IMR-90 (cell line): ENCODE measurements at regions not wholly inside any gene's neighbourhood (a gene's known extent, or its start where the extent isn't known, plus 50 kb on each side); places are given as distances from the start of the nearest gene placed in this dataset.
A peak's percentile ranks its signal among the peaks of the same experiment; 100 is the strongest.

Source experiments
- ATAC-seq: fragments of 200-7000 bp; cut with Tn5 transposase; 2 replicates; pipeline ENCODE4 v1.9.1; 2020; ENCODE audit warnings: low read depth, mild to moderate bottlenecking, moderate library complexity
- BruUV-seq: library from RNA; stranded (reverse); fragments of 400-500 nt; replicated peaks from 2 replicates; lab custom pipeline; 2021; lab: Mats Ljungman, UMichigan
- CTCF ChIA-PET: fragments of 300-600 bp; formaldehyde crosslinking; extraction: SDS; loops from one replicate; lab custom pipeline; 2021; ENCODE audit warnings: antibody characterized with exemption; lab: Yijun Ruan, JAX
- POLR2A ChIA-PET: fragments of 300-600 bp; sonication (Branson Sonifier 250); formaldehyde crosslinking; loops from one replicate; lab custom pipeline; 2022; ENCODE audit warnings: antibody characterized with exemption; ENCODE audit not compliant: unreplicated experiment; lab: Charles Lee
- DNase-seq: peaks from one replicate; pipeline ENCODE4 v3.0.0; 2013
- H2AFZ ChIP-seq: replicated peaks from 2 replicates; pipeline ENCODE3; 2013; ENCODE audit warnings: low read length, mild to moderate bottlenecking; ENCODE audit not compliant: poor library complexity
- H2AK5ac ChIP-seq: 2 replicates; pipeline ENCODE4 v1.6.1; 2013; ENCODE audit warnings: low read depth, low read length, inconsistent platforms
- H2AK9ac ChIP-seq: replicated peaks from 2 replicates; pipeline ENCODE3; 2013; ENCODE audit warnings: mild to moderate bottlenecking, low read depth, low read length, moderate library complexity; ENCODE audit not compliant: poor library complexity
- H2BK120ac ChIP-seq: 2 replicates; pipeline ENCODE4 v1.6.1; 2013; ENCODE audit warnings: low read depth, low read length, inconsistent platforms
- H2BK15ac ChIP-seq: 3 replicates; pipeline ENCODE4 v1.6.1; 2013; ENCODE audit warnings: low read depth, low read length, inconsistent platforms
- H2BK20ac ChIP-seq: 2 replicates; pipeline ENCODE4 v1.6.1; 2013; ENCODE audit warnings: low read depth, mild to moderate bottlenecking, inconsistent platforms, low read length, moderate library complexity
- H2BK5ac ChIP-seq: 2 replicates; pipeline ENCODE4 v1.6.1; 2013; ENCODE audit warnings: mild to moderate bottlenecking, low read depth, low read length, inconsistent platforms; ENCODE audit not compliant: poor library complexity, severe bottlenecking
- H3K14ac ChIP-seq: replicated peaks from 2 replicates; pipeline ENCODE4 v1.6.1; 2013; ENCODE audit warnings: low read depth, low read length, inconsistent platforms
- H3K18ac ChIP-seq: 2 replicates; pipeline ENCODE4 v1.6.1; 2013; ENCODE audit warnings: low read depth, low read length, control low read depth
- H3K23ac ChIP-seq: 2 replicates; pipeline ENCODE4 v1.6.1; 2013; ENCODE audit warnings: low read depth, low read length, inconsistent platforms
- H3K27ac ChIP-seq: 2 replicates; pipeline ENCODE4 v1.5.1; 2013; ENCODE audit warnings: mild to moderate bottlenecking, control low read depth, low read length; ENCODE audit not compliant: insufficient read depth
- H3K27me3 ChIP-seq: 2 replicates; pipeline ENCODE4 v1.6.1; 2013; ENCODE audit warnings: low read length; ENCODE audit not compliant: control insufficient read depth, insufficient read depth
- H3K36me3 ChIP-seq: 2 replicates; pipeline ENCODE4 v1.6.1; 2013; ENCODE audit warnings: low read length, mixed read lengths; ENCODE audit not compliant: control insufficient read depth, insufficient read depth
- H3K4ac ChIP-seq: 2 replicates; pipeline ENCODE4 v1.6.1; 2013; ENCODE audit warnings: low read depth, low read length, inconsistent platforms
- H3K4me1 ChIP-seq: 2 replicates; pipeline ENCODE4 v1.6.1; 2013; ENCODE audit warnings: low read length, mixed read lengths; ENCODE audit not compliant: control insufficient read depth, insufficient read depth
- H3K4me2 ChIP-seq: 2 replicates; pipeline ENCODE4 v1.6.1; 2013; ENCODE audit warnings: low read depth, mild to moderate bottlenecking, control low read depth, low read length, moderate library complexity
- H3K4me3 ChIP-seq: 2 replicates; pipeline ENCODE4 v1.5.1; 2013; ENCODE audit warnings: low read depth, mild to moderate bottlenecking, control low read depth, low read length, moderate library complexity; ENCODE audit not compliant: insufficient read depth
- H3K56ac ChIP-seq: 2 replicates; pipeline ENCODE4 v1.6.1; 2013; ENCODE audit warnings: low read length, inconsistent platforms; ENCODE audit not compliant: insufficient read depth; ENCODE audit errors: extremely low read depth
- H3K79me1 ChIP-seq, 2 experiments: 2 replicates each; pipeline ENCODE4 v1.6.1; 2013; ENCODE audit warnings: low read length in 2 of 2, inconsistent platforms in 1 of 2, low read depth in 1 of 2
- H3K9ac ChIP-seq: 2 replicates; pipeline ENCODE4 v1.6.1; 2013; ENCODE audit warnings: low read depth, low read length, control low read depth
- H3K9me1 ChIP-seq: 2 replicates; pipeline ENCODE4 v1.6.1; 2013; ENCODE audit warnings: low read length, inconsistent platforms; ENCODE audit not compliant: insufficient read depth
- H3K9me3 ChIP-seq: 2 replicates; pipeline ENCODE4 v1.6.1; 2013; ENCODE audit warnings: low read length; ENCODE audit not compliant: control insufficient read depth, insufficient read depth
- H4K20me1 ChIP-seq: 2 replicates; pipeline ENCODE4 v1.6.1; 2013; ENCODE audit warnings: low read length, inconsistent platforms; ENCODE audit not compliant: insufficient read depth
- H4K5ac ChIP-seq: 2 replicates; pipeline ENCODE4 v1.6.1; 2013; ENCODE audit warnings: mild to moderate bottlenecking, low read depth, low read length, control low read depth
- H4K8ac ChIP-seq, 2 experiments: 2 replicates each; pipeline ENCODE4 v1.6.1; 2013; ENCODE audit warnings: low read depth in 2 of 2, low read length in 2 of 2, control low read depth in 1 of 2, inconsistent platforms in 1 of 2
- H4K91ac ChIP-seq: 2 replicates; pipeline ENCODE4 v1.6.1; 2013; ENCODE audit warnings: low read depth, low read length, inconsistent platforms; ENCODE audit not compliant: insufficient read depth
- BHLHE40 ChIP-seq: fragments of 150-350 bp; IDR thresholded peaks from 2 replicates; pipeline ENCODE4 v1.6.1; 2016; ENCODE audit warnings: mild to moderate bottlenecking, low read depth, low read length
- CEBPB ChIP-seq: IDR thresholded peaks from 2 replicates; pipeline ENCODE4 v1.6.1; 2012; ENCODE audit warnings: low read depth, low read length, improper control_type of control experiment
- CHD1 ChIP-seq: IDR thresholded peaks from 2 replicates; pipeline ENCODE4 v1.6.1; 2012; ENCODE audit warnings: low read depth, low read length, improper control_type of control experiment
- FOS ChIP-seq: fragments of 150-350 bp; IDR thresholded peaks from 2 replicates; pipeline ENCODE4 v1.6.1; 2016; ENCODE audit warnings: low read depth, low read length
- MAFK ChIP-seq: IDR thresholded peaks from 2 replicates; pipeline ENCODE4 v1.6.1; 2012; ENCODE audit warnings: low read depth, low read length, improper control_type of control experiment
- MAZ ChIP-seq: IDR thresholded peaks from 2 replicates; pipeline ENCODE4 v1.6.1; 2012; ENCODE audit warnings: low read depth, mild to moderate bottlenecking, low read length, improper control_type of control experiment, moderate library complexity, borderline replicate concordance
- MXI1 ChIP-seq: IDR thresholded peaks from 2 replicates; pipeline ENCODE4 v1.6.1; 2012; ENCODE audit warnings: low read depth, mild to moderate bottlenecking, low read length, moderate library complexity, borderline replicate concordance
- NFE2L2 ChIP-seq: fragments of 150-350 bp; IDR thresholded peaks from 2 replicates; pipeline ENCODE4 v1.6.1; 2016; ENCODE audit warnings: low read depth, mild to moderate bottlenecking, low read length
- POLR2A ChIP-seq: IDR thresholded peaks from 2 replicates; pipeline ENCODE4 v1.6.1; 2012; ENCODE audit warnings: mild to moderate bottlenecking, low read depth, low read length
- RAD21 ChIP-seq: IDR thresholded peaks from 2 replicates; pipeline ENCODE4 v1.6.1; 2012; ENCODE audit warnings: low read length, improper control_type of control experiment
- RCOR1 ChIP-seq: IDR thresholded peaks from 2 replicates; pipeline ENCODE4 v1.6.1; 2012; ENCODE audit warnings: mild to moderate bottlenecking, low read length, improper control_type of control experiment; ENCODE audit not compliant: insufficient replicate concordance
- RFX5 ChIP-seq: IDR thresholded peaks from 2 replicates; pipeline ENCODE4 v1.8.0; 2012; ENCODE audit warnings: low read depth, mild to moderate bottlenecking, low read length, moderate library complexity
- SMC3 ChIP-seq: fragments of 150-350 bp; IDR thresholded peaks from 2 replicates; pipeline ENCODE4 v1.6.1; 2016; ENCODE audit warnings: low read depth, mild to moderate bottlenecking, antibody characterized with exemption, low read length, moderate library complexity
- WGBS, 2 experiments: methylation state at CpG; one replicate each; pipeline versions ENCODE4 v1.1.5 to v1.1.7; 2013; ENCODE audit warnings: missing lambda C conversion rate in 2 of 2; ENCODE audit not compliant: insufficient read length in 1 of 2; ENCODE audit errors: extremely low coverage in 2 of 2; 5-methylcytosine and 5-hydroxymethylcytosine counted together
- dilution Hi-C: fragments of 300-500 bp; cut with HindIII; formaldehyde crosslinking; loops from one replicate; pipeline ENCODE4 v1.14.3; 2018; ENCODE audit warnings: low sequenced_read_pairs; ENCODE audit not compliant: unreplicated experiment
- in situ Hi-C: fragments of 300-500 bp; cut with MboI; formaldehyde crosslinking; loops from 3 replicates; pipeline ENCODE4 v1.14.3; 2019; ENCODE audit warnings: low sequenced_read_pairs, inconsistent platforms, mixed read lengths
- intact Hi-C: fragments of 100-400 bp; cut with micrococcal nuclease; formaldehyde crosslinking; loops from 2 replicates; pipeline ENCODE4 v1.10.0; 2022
- TF ChIP-seq, protein P1 (sequence below): fragments of 150-350 bp; IDR thresholded peaks from 2 replicates; pipeline ENCODE4 v1.6.1; 2017; ENCODE audit warnings: mild to moderate bottlenecking, antibody characterized with exemption, low read length, low read depth
- TF ChIP-seq, protein P2 (sequence below): conservative IDR thresholded peaks from 2 replicates; pipeline ENCODE4 v1.5.1; 2012; ENCODE audit warnings: mild to moderate bottlenecking, low read depth, low read length, improper control_type of control experiment
- TF ChIP-seq, protein P3 (sequence below): fragments of 150-350 bp; IDR thresholded peaks from 2 replicates; pipeline ENCODE4 v1.6.1; 2016; ENCODE audit warnings: low read depth, mild to moderate bottlenecking, low read length, moderate library complexity, borderline replicate concordance

DNA sequence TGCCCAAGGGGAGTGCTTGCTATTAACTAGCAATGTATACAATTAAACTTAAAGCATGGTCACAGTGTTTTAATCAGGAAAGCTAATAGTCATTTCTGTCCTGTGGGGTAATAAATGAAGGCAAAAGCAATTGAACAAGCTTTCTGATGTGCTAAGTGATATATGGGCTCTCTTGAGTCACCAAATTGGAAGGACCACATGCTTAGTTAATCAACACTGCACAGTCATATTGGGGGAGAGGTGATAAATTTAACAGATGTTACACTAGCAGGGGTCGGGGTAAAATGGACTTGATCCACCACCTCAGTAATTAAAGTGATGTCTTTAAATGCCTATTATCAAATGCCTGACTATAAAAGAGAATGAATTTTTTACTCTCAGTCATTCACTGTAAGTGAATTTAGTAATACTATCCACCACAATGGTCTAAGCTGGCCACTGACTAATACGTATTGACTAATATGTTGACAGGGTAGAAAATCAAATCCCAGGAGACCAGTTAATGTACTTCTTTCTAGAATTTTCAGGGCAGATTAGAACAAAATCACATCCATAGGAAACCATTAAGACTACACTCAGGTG, 736.3 kb downstream of the RPS29 start:
- no CpG with 5 or more reads among the region's 2 CpGs for WGBS, 2 experiments

More for the DNA sequence above, 736.3 kb downstream of the RPS29 start:
- H3K23ac ChIP-seq = no peak overlapping the region
- no peak overlapping the region for H2AK5ac ChIP-seq
- ATAC-seq = no peak
- no peak overlapping the region for H2BK20ac ChIP-seq
- H2BK5ac ChIP-seq = no peak overlapping the region
- no peak overlapping the region for H3K9ac ChIP-seq
- no peak overlapping the region for H4K8ac ChIP-seq
- no peak overlapping the region for H3K18ac ChIP-seq
- TF ChIP-seq MXI1 (no peak), CEBPB (no peak), CHD1 (no peak), MAZ (no peak), POLR2A (no peak), FOS (no peak), SMC3 (no peak), RAD21 (no peak), MAFK (no peak), BHLHE40 (no peak), RFX5 (no peak), NFE2L2 (no peak), RCOR1 (no peak)
- TF ChIP-seq, protein P1, sequence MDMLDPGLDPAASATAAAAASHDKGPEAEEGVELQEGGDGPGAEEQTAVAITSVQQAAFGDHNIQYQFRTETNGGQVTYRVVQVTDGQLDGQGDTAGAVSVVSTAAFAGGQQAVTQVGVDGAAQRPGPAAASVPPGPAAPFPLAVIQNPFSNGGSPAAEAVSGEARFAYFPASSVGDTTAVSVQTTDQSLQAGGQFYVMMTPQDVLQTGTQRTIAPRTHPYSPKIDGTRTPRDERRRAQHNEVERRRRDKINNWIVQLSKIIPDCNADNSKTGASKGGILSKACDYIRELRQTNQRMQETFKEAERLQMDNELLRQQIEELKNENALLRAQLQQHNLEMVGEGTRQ = no peak
- TF ChIP-seq, protein P2, sequence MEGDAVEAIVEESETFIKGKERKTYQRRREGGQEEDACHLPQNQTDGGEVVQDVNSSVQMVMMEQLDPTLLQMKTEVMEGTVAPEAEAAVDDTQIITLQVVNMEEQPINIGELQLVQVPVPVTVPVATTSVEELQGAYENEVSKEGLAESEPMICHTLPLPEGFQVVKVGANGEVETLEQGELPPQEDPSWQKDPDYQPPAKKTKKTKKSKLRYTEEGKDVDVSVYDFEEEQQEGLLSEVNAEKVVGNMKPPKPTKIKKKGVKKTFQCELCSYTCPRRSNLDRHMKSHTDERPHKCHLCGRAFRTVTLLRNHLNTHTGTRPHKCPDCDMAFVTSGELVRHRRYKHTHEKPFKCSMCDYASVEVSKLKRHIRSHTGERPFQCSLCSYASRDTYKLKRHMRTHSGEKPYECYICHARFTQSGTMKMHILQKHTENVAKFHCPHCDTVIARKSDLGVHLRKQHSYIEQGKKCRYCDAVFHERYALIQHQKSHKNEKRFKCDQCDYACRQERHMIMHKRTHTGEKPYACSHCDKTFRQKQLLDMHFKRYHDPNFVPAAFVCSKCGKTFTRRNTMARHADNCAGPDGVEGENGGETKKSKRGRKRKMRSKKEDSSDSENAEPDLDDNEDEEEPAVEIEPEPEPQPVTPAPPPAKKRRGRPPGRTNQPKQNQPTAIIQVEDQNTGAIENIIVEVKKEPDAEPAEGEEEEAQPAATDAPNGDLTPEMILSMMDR = no peak
- TF ChIP-seq, protein P3, sequence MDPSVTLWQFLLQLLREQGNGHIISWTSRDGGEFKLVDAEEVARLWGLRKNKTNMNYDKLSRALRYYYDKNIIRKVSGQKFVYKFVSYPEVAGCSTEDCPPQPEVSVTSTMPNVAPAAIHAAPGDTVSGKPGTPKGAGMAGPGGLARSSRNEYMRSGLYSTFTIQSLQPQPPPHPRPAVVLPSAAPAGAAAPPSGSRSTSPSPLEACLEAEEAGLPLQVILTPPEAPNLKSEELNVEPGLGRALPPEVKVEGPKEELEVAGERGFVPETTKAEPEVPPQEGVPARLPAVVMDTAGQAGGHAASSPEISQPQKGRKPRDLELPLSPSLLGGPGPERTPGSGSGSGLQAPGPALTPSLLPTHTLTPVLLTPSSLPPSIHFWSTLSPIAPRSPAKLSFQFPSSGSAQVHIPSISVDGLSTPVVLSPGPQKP = no peak
- no peak overlapping the region for H4K5ac ChIP-seq
- 0 out of 2 replicates have a peak, but pooled peaks cover 3% of the 10 kb centered on the region for H3K9me3 ChIP-seq
- no peak overlapping the region for H3K14ac ChIP-seq
- H3K4me1 ChIP-seq = no peaks in the 10 kb centered on the region
- no peaks in the 10 kb centered on the region for H3K36me3 ChIP-seq
- intact Hi-C loops = no loop called here
- H3K56ac ChIP-seq = no peak overlapping the region
- no peak overlapping the region for H3K4me3 ChIP-seq
- POLR2A ChIA-PET = no interaction called here
- no peaks in the 10 kb centered on the region for H3K27me3 ChIP-seq
- no TSS peak for BruUV-seq
- no peak overlapping the region for H3K27ac ChIP-seq
- dilution Hi-C loops = no loop called here
- no peak overlapping the region for H2BK120ac ChIP-seq
- H3K4me2 ChIP-seq = no peak overlapping the region
- H3K79me1 ChIP-seq = no peaks in the 10 kb centered on the region
- DNase-seq = peak; percentile 2
- H2AFZ ChIP-seq = no peak overlapping the region
- no peak overlapping the region for H4K91ac ChIP-seq
- CTCF ChIA-PET = no interaction called here
- H3K4ac ChIP-seq = no peak overlapping the region
- in situ Hi-C loops = no loop called here
- no peak overlapping the region for H2AK9ac ChIP-seq
- no peaks in the 10 kb centered on the region for H4K20me1 ChIP-seq
- no peaks in the 10 kb centered on the region for H3K9me1 ChIP-seq
- H2BK15ac ChIP-seq = no peak overlapping the region
